A549 (cell line): ENCODE measurements at regions not wholly inside any gene's neighbourhood (a gene's known extent, or its start where the extent isn't known, plus 50 kb on each side); places are given as distances from the start of the nearest gene placed in this dataset.
A peak's percentile ranks its signal among the peaks of the same experiment; 100 is the strongest.

Experiments used
- ATAC-seq, 2 experiments: fragments of 200-7000 bp in 1 of 2; fragments of >200 bp in 1 of 2; cut with Nextera tagmentation in 1 of 2; cut with Tn5 transposase in 1 of 2; 3 replicates each; pipeline versions ENCODE4 v1.8.0 to v1.9.1; 2018 to 2020; ENCODE audit warnings: mild to moderate bottlenecking in 1 of 2, moderate library complexity in 1 of 2
- CTCF ChIA-PET: fragments of 300-600 bp; sonication (Branson Sonifier 250); formaldehyde crosslinking; extraction: SDS; loops from one replicate; lab custom pipeline; 2021; ENCODE audit warnings: antibody characterized with exemption, inconsistent platforms; lab: Yijun Ruan, JAX
- POLR2A ChIA-PET: fragments of 350-600 bp; formaldehyde crosslinking; extraction: SDS; loops from one replicate; lab custom pipeline; 2021; ENCODE audit warnings: antibody characterized with exemption, inconsistent platforms; lab: Yijun Ruan, JAX
- DNase-seq, 2 experiments: peaks; one replicate each; pipeline versions ENCODE4 v3.0.0 to v3.0.0-alpha.2; 2011 to 2016; ENCODE audit warnings: low read depth in 1 of 2, low spot score in 1 of 2
- FAIRE-seq: peaks from 2 replicates; lab custom pipeline; 2011; peaks lifted over from hg19 to GRCh38; lab: Jason Lieb, UNC
- H3K27ac ChIP-seq, 2 experiments: fragments of >200 bp; sonication (Bioruptor Twin); formaldehyde crosslinking; 3 replicates each; pipeline ENCODE4 v1.5.1; 2016 to 2017
- H3K4me1 ChIP-seq: fragments of >200 bp; sonication (Bioruptor Twin); formaldehyde crosslinking; 3 replicates; pipeline ENCODE4 v1.6.1; 2016
- H3K4me2 ChIP-seq: fragments of >200 bp; sonication (Bioruptor Twin); formaldehyde crosslinking; 3 replicates; pipeline ENCODE4 v1.6.1; 2016
- H3K4me3 ChIP-seq: fragments of >200 bp; sonication (Bioruptor Twin); formaldehyde crosslinking; 3 replicates; pipeline ENCODE4 v1.5.1; 2016
- H3K9me3 ChIP-seq: fragments of >200 bp; sonication (Bioruptor Twin); formaldehyde crosslinking; 3 replicates; pipeline ENCODE4 v1.6.1; 2016
- ATOH8 ChIP-seq: fragments of 250-450 bp; sonication (Bioruptor Pico); IDR thresholded peaks from 2 replicates; pipeline ENCODE4 v1.5.0; 2020; ENCODE audit warnings: low read depth, mild to moderate bottlenecking, moderate library complexity
- BCL3 ChIP-seq: fragments of >200 bp; sonication (Bioruptor Twin); formaldehyde crosslinking; IDR thresholded peaks from 3 replicates; pipeline ENCODE4 v1.6.1; 2016
- CEBPB ChIP-seq, 2 experiments: fragments of >200 bp in 1 of 2; sonication (Bioruptor Twin) in 1 of 2; formaldehyde crosslinking in 1 of 2; IDR thresholded peaks; 2 replicates each; pipeline ENCODE4 v1.6.1; 2012 to 2016
- CHD4 ChIP-seq: fragments of 200-600 bp; sonication (generic); IDR thresholded peaks from 2 replicates; pipeline ENCODE4 v1.6.1; 2016; ENCODE audit warnings: antibody characterized with exemption, mild to moderate bottlenecking, borderline replicate concordance
- CTCF ChIP-seq: fragments of >200 bp; sonication (Bioruptor Twin); formaldehyde crosslinking; IDR thresholded peaks from 3 replicates; pipeline ENCODE4 v1.5.1; 2016
- ELK1 ChIP-seq: fragments of 150-350 bp; IDR thresholded peaks from 2 replicates; pipeline ENCODE4 v1.6.1; 2014; ENCODE audit warnings: low read depth, mild to moderate bottlenecking, low read length
- ESRRA ChIP-seq: fragments of 150-350 bp; IDR thresholded peaks from 2 replicates; pipeline ENCODE4 v1.6.1; 2014; ENCODE audit warnings: mild to moderate bottlenecking, low read length, borderline replicate concordance
- FOXS1 ChIP-seq: fragments of 250-450 bp; sonication (Bioruptor Pico); IDR thresholded peaks from 2 replicates; pipeline ENCODE4 v1.5.0; 2020; ENCODE audit warnings: mild to moderate bottlenecking, moderate library complexity
- HDAC2 ChIP-seq: fragments of 200-600 bp; sonication (generic); IDR thresholded peaks from 2 replicates; pipeline ENCODE4 v1.6.1; 2016
- JUN ChIP-seq, 2 experiments: fragments of >200 bp; sonication (Bioruptor Twin); formaldehyde crosslinking; IDR thresholded peaks; 2 replicates in 1 of 2; 3 replicates in 1 of 2; pipeline ENCODE4 v1.6.1; 2016 to 2017
- MAX ChIP-seq: IDR thresholded peaks from 2 replicates; pipeline ENCODE4 v1.6.1; 2012
- NFE2L2 ChIP-seq: fragments of 150-350 bp; conservative IDR thresholded peaks from 2 replicates; pipeline ENCODE4 v1.6.1; 2014; ENCODE audit warnings: low read length
- NR3C1 ChIP-seq: fragments of >200 bp; sonication (Bioruptor Twin); formaldehyde crosslinking; IDR thresholded peaks from 3 replicates; pipeline ENCODE4 v1.6.1; 2017
- REST ChIP-seq: fragments of 200-600 bp; sonication (generic); IDR thresholded peaks from 2 replicates; pipeline ENCODE4 v1.6.1; 2016; ENCODE audit warnings: antibody characterized with exemption, mild to moderate bottlenecking, moderate library complexity
- SMC3 ChIP-seq: fragments of >200 bp; sonication (Bioruptor Twin); formaldehyde crosslinking; IDR thresholded peaks from 3 replicates; pipeline ENCODE4 v1.6.1; 2018; ENCODE audit warnings: inconsistent platforms
- TFCP2L1 ChIP-seq: fragments of 250-450 bp; sonication (Bioruptor Pico); IDR thresholded peaks from 2 replicates; pipeline ENCODE4 v1.5.0; 2021; ENCODE audit warnings: mild to moderate bottlenecking
- TP53 ChIP-seq: fragments of 250-450 bp; sonication (Bioruptor Pico); IDR thresholded peaks from 2 replicates; pipeline ENCODE4 v1.5.0; 2021; ENCODE audit warnings: mild to moderate bottlenecking, moderate library complexity
- ZC3H11A ChIP-seq: fragments of 450-650 bp; IDR thresholded peaks from 2 replicates; pipeline ENCODE4 v1.6.1; 2014; ENCODE audit warnings: antibody characterized with exemption, mild to moderate bottlenecking
- ZFP36 ChIP-seq: fragments of 450-650 bp; IDR thresholded peaks from 2 replicates; pipeline ENCODE4 v1.6.1; 2014; ENCODE audit warnings: borderline replicate concordance; ENCODE audit not compliant: partially characterized antibody
- ZNF302 ChIP-seq: fragments of 250-450 bp; sonication (Bioruptor Pico); IDR thresholded peaks from 2 replicates; pipeline ENCODE4 v1.9.0; 2021; ENCODE audit warnings: inconsistent platforms, mild to moderate bottlenecking, moderate library complexity
- WGBS: methylation state at CpG from one replicate; pipeline ENCODE4 v1.1.6; 2017; ENCODE audit errors: missing lambda C conversion rate; 5-methylcytosine and 5-hydroxymethylcytosine counted together

GRCh38 chr17:34122515-34122914, 132.6 kb upstream of the CCL2 start (continued):
- TF ChIP-seq ATOH8 (CRISPR knock-in tag), result no peak
- no peak for TF ChIP-seq REST
- no peak for TF ChIP-seq TP53 (CRISPR knock-in tag)
- no peak for TF ChIP-seq MAX

- no peak for FAIRE-seq
- H3K4me1 ChIP-seq, result no peaks in the 10 kb centered on the region
- H3K4me2 ChIP-seq, result no peak overlapping the region
- DNase-seq, result no peak
- no peaks in the 10 kb centered on the region for H3K9me3 ChIP-seq
- POLR2A ChIA-PET, result no interaction called here
- no peak overlapping the region for H3K4me3 ChIP-seq
- no peak for ATAC-seq
- no peak overlapping the region for H3K27ac ChIP-seq
- 19% methylated on average over 6 of the region's 6 CpGs for WGBS
- CTCF ChIA-PET, result no interaction called here
- TF ChIP-seq HDAC2 (no peak), FOXS1 (CRISPR knock-in tag) (no peak), NFE2L2 (no peak)
These were observed 130.1 kb upstream of the CCL2 start for GRCh38 chr17:34125010-34125409.

GRCh38 chr17:34125921-34126320, 129.2 kb upstream of the CCL2 start:
- CTCF ChIA-PET, result no interaction called here
- H3K9me3 ChIP-seq, result no peaks in the 10 kb centered on the region
- ATAC-seq, result no peak
- TF ChIP-seq SMC3 (no peak), BCL3 (no peak), ZFP36 (no peak), ZC3H11A (no peak), ESRRA (no peak), JUN (IDR thresholded peaks at IDR 0.05) (no peak)
- TF ChIP-seq, all 56 proteins: peak for 0
- POLR2A ChIA-PET, result no interaction called here
- FAIRE-seq (no peak), DNase-seq (no peak)
- H3K4me1 ChIP-seq, result no peaks in the 10 kb centered on the region
- H3K4me2 ChIP-seq, result no peak overlapping the region
- H3K4me3 ChIP-seq, result no peak overlapping the region
- no peak overlapping the region for H3K27ac ChIP-seq
- 6% methylated on average over 3 of the region's 3 CpGs for WGBS

GRCh38 chr17:34126496-34126895, 128.6 kb upstream of the CCL2 start:
- Histone ChIP-seq H3K4me2 (no peak overlapping the region), H3K4me1 (no peaks in the 10 kb centered on the region), H3K27ac (no peak overlapping the region), H3K4me3 (no peak overlapping the region), H3K9me3 (no peaks in the 10 kb centered on the region)
- DNase-seq (no peak), ATAC-seq (0 out of 6 replicates have a peak, but pooled peaks of 1 of the 2 experiments have one; percentile 10), FAIRE-seq (no peak)
- ChIA-PET CTCF (no interaction called here), POLR2A (no interaction called here)
- 18% methylated on average over 7 of the region's 7 CpGs for WGBS
- no peak for TF ChIP-seq ELK1
- TF ChIP-seq CEBPB (IDR thresholded peaks at IDR 0.05), result no peak
- no peak for TF ChIP-seq FOXS1 (CRISPR knock-in tag)
- no peak for TF ChIP-seq TFCP2L1 (CRISPR knock-in tag)
- no peak for TF ChIP-seq NFE2L2
- TF ChIP-seq NR3C1, result no peak
- TF ChIP-seq ZNF302 (CRISPR knock-in tag), result no peak
- TF ChIP-seq CTCF, result no peak
- TF ChIP-seq CHD4, result no peak
- TF ChIP-seq REST, result no peak
